ENCODE measurements at regions not wholly inside any gene's neighbourhood (a gene's known extent, or its start where the extent isn't known, plus 50 kb on each side); places are given as distances from the start of the nearest gene placed in this dataset.

DNA sequence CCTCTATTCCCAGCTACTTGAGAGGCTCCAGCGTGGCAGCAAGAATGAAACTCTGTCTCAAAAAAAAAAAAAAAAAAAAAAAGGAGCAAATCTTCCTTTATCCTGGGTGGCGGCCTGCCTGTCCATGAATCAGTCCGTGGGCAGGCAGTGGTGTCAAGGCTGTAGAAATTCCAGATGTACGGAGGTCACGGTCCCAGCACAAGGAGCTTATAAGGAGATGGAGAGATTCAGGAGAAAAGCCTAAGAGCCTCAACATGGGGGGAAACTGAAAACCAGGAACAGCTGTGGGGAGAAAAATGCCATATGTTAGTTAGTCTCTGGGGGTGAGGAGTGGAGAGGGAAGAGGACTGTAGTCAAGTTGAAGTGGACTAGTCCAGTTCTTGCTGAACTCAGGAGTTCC lies 130.5 kb upstream of the CRY1 start:
- DNase-seq (ENCODE audit: extremely low read depth, low read depth): no peak

DNA sequence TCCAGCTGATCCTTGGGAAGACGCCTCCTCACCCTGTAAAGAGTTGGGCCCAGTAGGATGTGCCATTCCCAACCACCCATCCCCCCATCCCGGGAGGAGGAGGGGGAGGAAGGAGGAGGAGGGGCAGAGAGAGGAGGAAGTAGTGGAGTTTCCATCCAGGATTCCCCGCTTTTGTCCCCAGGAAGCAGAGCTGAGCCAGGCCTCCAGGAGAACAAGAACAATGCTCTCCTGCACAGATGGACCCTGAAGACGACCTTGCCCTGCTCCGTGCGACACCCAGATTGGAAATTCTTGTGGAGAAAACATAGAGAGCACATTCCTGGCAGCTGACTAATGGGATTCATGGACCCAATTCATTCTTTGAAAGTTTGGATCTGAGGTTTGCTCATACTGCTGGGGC lies 132.3 kb upstream of the CRY1 start:
- no peak for DNase-seq (ENCODE audit: extremely low read depth, low read depth)

DNA sequence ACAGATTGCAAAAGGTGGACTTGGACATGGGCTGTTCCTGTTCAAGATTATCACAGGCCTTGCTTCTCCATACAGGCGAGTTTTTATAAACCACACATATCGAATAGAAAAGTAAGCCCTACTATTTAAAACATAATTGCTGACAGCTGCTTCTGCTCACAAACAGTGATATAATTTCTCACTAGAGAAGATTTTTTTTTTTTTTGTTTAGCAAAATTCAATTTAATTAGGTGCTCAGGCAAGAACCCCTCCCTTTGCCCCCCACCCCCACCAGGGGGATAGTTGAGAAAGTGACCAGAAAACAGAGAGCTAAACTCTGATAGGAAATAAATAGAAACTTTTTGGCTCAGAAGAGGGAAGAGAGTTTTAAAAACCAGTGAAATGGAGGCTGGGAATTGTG lies 132.8 kb upstream of the CRY1 start:
- DNase-seq (ENCODE audit: extremely low read depth, low read depth): no peak

DNA sequence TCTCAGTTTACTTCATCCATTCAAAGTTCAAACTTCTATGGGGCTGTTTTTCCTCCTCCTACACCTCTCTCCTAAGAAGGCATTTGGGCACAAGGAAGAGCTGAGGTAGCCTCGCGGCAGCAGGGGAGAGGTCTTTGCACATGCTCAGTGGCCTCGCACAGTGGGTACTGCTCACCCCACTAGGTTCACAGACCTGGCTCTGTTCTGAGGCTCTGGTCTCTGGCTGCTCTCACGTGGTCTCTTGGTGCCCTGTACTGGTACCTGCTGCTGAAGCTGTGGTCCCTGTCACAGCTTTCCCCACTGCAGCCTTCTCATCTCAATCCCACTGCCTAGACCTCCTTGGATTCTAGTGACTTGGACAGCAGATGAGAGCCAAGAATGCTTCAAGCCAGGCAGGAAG lies 134.7 kb upstream of the CRY1 start:
- no peak for DNase-seq (ENCODE audit: extremely low read depth, low read depth)

DNA sequence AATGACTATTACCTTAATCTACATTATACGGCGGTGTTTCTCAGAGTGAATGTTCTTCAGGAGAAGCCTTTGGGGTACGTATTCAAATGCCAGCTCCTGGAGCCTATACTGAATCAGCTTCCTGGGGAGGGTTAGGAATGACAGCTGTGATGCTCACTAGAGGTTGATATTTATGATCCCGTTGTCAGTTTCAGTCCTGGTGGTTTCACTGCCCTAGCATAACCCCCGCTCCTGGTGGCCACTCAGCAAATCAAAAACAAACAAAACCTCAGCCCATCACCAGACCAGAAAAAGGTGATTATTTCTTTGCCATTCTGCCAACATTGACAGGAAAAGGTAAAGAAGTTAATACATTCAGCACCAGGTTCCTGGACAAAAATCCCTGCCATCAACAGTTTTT lies 136.5 kb upstream of the CRY1 start:
- DNase-seq (ENCODE audit: extremely low read depth, low read depth): no peak

DNA sequence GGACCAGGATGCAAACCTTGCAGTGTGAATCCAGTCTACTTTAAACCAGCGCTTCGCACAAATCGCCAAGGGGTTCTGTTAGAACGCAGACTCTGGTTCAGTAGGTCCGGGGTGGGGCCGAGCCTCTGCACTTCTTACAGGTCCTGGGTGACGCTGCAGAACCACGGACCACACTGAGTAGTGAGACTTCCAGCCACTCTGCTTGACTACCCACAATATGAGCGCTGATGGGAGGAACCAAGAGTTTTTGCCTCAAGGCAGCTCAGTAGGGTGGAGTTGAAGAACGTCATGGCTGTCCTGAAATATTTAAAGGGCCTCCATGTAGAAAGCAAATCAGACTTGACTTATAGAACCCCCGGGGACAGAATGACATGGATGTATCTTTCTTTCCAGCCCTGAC lies 138.0 kb upstream of the CRY1 start:
- no peak for DNase-seq (ENCODE audit: extremely low read depth, low read depth)

DNA sequence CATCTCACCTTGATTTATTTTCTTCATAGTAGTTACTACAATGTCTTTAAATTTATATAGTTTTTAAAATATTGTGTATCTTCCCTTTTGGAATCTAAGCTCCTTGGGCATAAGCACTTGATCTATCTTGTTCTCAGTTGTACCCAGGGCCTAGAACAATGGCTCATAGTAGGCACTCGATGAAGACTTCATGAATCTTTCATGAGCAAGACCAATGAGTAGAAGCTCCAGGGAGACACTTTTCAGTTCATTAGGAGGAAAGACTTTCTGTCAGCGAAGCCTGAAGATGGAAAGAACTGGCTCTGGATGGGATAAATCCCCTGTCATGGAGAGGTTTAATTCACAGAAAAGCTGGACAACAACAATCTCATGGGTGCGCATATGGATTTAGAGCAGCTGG lies 140.2 kb upstream of the CRY1 start:
- no peak for DNase-seq (ENCODE audit: extremely low read depth, low read depth)

DNA sequence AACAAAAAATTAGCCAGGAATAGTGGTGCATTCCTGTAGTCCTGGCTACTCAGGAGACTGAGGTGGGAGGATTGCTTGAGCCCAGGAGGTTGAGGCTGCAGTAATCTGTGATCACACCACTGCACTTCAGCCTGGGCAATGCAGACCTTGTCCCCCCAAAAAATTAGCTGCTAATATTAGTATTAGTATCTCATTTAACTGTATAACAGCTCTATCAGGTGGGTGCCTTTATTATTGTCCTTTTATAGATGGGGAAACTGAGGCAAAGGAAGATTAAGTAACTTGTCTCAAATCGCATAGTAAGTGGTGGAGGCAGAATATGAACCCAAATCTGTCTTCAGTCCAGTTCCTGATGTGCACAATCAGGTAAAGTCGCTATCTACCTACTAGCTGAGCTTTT lies 142.3 kb upstream of the CRY1 start:
- DNase-seq (ENCODE audit: extremely low read depth, low read depth): no peak

DNA sequence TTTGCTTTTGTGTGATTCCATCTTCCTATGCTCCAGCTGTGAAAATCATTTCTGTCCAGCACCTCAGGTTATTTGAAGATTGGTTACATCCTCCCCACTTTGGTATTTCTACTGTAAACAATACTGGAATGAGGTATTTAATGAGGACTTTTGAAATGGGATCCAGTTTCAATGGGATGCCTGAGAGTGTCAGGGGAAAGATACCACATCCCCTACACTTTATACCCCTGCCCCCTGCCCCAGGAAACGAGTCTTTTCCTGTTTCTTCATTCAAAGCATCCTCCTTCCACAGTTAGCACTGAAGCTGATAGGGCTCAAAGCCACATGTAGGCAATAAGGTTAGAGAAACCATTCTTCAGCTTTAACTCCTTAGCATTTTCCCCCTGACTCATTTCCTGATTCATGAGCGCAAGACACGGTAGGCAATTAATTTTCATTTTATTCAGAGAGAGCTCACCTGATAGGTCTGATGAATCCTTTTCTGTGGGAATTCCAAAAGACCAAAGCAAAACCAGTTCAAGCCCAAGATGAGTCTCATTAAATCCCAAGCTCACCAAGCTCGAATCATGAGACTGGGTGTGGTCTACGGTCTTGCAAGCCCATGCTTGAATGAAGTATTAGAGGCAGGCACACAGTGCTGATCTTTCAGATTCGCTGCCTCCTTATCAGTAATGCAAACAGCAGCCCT lies 143.6 kb upstream of the CRY1 start:
- no peak for DNase-seq (ENCODE audit: extremely low read depth, low read depth)

DNA sequence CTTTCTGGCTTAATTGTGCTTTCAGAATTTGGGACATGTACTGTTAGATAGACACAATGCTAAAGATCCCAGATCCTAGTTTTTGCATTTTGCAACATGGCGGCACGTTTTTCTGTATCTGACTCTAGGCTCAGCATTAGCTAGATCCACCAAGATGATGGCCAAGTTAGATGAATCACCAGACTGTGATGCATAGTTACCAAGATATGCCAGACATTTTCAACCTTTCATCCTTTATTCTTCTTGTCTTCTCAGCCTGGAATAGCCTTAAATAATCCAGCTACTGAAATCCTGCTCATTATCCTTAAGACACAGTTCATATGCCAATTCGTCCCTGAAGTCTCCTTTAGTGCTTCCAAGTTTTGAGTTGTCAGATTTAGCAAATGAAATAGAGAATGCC lies 144.9 kb upstream of the CRY1 start:
- no peak for DNase-seq (ENCODE audit: extremely low read depth, low read depth)

DNA sequence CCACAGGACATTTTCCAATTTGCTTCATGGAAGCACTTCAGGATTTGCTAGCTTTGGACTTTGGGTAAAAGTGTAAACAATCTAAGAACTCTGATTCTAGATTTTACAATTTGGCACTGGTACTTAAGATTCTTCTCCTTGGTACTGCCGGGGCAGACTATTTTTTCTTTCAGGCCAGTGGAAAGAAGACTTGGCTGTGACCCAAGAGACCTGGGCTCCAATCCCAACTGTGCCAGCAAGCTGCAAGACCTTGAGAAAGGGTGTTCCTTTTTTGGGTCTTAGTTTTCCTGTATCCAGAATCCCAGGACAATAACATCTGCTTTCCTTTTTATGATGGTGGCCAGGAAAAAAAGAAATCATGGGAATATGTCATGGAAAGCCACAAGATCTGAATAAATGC lies 148.1 kb upstream of the CRY1 start:
- no peak for DNase-seq (ENCODE audit: extremely low read depth, low read depth)

DNA sequence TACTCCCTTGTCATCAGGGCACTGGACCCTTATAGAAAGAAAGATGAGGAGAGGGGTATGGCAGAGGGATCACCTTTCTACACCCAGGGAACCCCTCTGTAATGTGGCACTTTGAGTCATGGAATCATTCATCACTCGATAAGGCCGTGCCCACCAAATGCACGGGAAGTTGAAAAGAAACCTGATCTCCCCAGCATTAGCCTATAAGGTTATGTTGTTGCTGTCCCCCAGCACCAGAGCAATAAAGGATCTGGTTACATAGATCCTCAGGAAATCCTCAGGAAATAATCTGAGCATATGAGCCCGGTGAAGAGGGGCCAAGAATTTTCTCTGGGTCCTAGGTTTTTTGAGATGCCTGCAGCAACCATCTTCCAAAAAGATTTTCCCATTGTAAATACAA lies 148.8 kb upstream of the CRY1 start:
- DNase-seq (ENCODE audit: extremely low read depth, low read depth): no peak

DNA sequence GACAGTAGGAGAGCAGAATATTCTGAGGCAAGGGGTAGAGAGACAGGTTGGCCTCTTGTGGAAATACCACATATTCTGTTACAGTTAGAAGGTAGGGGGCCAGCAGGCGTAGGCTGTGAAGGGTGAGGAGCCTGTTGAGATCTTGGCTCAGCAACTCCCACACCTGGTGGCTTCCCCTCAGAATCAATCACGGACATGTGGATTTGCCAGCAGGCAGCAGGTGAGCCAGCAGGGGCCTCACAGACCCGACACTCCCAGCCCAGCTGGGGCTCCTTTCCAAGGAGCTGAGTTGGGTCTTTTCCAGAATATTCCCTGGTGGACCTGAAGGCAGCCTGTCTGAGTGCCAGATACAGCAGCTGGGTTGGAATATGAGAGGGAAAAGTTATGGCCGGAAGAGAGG lies 150.0 kb upstream of the CRY1 start:
- DNase-seq (ENCODE audit: extremely low read depth, low read depth): no peak

DNA sequence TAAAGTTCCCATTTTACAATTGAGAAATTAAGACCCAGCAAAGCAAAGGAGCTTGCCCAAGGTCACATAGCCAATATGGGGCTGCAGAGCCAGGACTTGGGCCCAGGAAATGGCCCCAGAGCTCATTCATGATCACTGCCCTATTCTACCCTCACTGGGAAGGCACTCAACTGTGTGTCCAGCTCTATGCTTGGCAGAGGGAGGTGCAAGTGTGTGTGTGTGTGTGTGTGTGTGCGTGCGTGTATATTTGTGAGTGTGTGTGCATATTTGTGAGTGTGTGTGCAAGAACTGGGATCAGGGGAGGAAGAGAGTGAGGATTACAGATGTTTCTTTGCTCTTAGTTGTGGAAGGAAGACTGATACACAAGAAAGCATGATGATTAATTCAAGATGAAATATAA lies 151.2 kb upstream of the CRY1 start:
- no peak for DNase-seq (ENCODE audit: extremely low read depth, low read depth)

DNA sequence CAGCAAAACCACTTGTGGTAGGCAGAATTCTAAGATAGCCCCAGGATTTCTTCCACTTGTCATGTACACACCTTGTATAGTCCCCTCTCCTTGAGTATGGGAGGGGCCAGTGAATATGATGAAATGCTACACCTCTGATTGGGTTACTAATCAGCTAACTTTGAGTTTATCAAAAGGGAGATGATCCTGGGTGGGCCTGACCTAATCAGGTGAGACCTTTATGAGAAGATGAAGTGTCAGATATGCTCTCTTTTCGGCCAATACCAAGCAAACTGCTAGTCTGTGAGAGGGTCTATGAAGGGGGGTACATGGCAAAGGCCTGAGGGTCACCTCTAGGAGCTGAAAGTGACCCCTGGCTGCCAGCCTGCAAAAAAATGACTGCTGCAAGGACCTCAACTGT lies 154.3 kb upstream of the CRY1 start:
- no peak for DNase-seq (ENCODE audit: extremely low read depth, low read depth)

DNA sequence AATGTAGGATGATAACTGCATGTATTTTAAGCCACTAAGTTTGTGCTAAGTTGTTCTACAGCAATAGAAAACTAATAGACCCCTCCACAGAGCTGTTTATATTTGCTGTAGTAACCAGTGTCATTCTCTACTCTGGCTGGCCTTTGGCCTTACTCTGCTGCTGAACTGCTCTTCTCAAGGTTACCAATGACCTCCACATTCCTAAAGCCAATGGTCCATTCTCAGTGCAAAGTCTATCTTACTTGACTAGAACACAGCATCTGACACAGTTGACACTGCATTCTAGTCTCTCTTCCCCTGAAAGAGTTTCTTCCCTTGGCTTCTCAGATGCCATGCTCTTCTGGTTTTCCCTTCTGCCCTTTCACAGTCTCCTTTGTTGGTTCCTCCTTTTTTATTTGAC lies 154.8 kb upstream of the CRY1 start:
- DNase-seq (ENCODE audit: extremely low read depth, low read depth): no peak

DNA sequence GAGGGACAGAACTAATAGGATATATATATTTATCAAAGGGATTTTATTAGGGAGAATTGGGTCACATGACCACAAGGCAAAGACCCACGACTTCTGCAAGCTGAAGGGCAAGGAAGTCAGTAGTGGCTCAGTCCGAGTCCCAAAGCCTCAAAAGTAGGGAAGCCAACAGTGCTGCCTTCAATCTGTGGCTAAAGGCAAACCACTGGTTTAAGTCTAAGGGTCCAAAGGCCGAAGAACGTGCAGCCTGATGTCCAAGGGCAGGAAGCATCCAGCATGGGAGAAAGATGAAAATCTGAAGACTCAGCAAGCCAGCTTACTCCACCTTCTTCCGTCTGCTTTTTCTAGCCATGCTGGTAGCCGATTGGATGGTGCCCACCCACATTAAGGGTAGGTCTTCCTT lies 157.9 kb upstream of the CRY1 start:
- DNase-seq (ENCODE audit: extremely low read depth, low read depth): no peak

DNA sequence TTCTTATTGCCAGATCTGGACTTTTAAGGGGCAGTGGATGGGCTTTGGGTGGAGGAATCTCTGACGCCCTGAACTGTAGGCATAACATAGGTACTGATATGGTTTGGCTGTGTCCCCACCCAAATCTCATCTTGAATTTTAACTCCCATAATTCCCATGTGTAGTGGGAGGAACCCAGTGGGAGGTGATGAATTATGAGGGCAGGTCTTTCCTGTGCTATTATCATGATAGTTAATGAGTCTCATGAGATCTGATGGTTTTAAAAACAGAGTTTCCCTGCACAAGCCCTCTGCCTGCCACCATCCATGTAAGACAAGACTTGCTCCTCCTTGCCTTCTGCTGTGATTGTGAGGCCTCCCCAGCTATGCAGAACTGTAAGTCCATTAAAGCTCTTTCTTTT lies 160.0 kb upstream of the CRY1 start:
- DNase-seq (ENCODE audit: extremely low read depth, low read depth): no peak

DNA sequence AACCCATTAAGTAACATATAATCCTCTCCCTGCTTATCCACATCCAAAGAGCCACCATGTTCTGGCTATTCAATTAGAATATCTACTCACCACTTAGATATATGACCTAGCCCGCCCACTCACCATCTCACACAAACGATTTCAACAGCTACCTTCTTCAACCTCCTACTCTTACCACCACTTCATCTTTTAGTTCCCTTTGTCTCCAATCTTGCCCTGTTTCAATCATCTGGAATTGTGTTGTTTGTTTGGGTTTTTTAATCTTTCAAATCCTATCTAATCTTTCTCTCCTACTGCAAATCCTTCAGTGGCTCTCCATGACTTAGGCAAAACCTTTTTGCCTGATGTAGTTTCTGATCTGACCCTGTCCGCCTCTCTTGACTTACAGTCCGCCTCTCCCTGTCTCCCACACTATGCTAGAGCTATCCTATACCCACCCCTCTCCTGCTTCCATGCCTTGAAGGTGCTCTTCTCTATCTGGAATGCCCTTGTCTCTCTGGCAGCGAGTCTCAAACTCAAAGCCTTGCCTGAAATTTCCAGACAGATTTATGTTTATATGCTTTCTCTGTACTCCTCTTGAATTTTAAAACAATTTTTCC lies 161.0 kb upstream of the CRY1 start:
- no peak for DNase-seq (ENCODE audit: extremely low read depth, low read depth)

DNA sequence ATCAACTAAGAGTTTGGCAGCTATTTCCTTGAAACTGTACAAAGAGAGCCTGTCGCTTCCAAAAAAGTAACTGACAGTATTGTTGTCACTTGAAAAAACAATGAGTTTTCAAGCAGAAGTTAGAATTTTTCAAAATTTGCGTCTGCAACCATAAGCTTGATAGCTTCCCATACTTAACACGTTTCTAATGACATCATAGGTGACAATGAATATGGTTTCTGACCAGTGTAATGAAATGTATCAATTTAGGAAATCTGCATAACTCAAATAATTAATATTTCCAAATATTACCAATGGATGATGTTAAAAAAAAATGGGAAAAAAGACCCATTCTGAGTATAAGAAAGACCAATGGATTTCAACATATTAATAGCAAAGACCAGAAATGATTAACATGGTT lies 165.4 kb upstream of the CRY1 start:
- DNase-seq (ENCODE audit: extremely low read depth, low read depth): no peak

DNA sequence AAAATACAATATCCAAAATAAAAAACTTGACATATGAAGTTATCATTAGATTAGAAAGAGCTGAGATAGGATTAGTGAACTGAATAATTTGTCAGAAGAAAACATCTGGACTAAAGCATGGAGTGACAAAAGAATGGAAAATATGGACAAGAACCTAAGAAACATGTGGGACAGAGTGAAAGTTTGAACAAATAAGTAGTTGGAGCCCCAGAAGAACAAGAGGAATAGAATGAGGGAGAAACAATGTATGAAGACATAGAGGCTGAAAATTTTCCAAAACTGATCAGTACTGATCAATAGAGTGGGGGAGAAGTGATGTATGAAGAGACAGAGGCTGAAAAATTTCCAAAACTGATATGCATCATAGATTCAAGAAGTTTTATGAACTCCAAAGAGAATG lies 170.6 kb upstream of the CRY1 start:
- no peak for DNase-seq (ENCODE audit: extremely low read depth, low read depth)

DNA sequence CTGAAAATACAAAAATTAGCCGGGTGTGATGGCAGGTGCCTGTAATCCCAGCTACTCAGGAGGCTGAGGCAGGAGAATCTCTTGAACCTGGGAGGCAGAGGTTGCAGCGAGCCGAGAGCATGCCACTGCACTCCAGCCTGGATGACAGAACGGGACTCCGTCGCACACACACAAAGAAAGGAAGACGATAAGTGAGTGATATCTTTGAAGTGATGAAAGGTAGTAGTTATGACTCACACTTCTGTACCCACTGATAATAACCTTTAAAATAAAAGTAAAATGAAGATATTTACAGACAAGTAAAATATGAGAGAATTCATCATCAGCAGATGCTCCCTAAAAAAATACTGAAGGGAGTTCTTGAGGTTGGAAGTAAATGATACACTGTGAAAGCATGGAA lies 171.3 kb upstream of the CRY1 start:
- no peak for DNase-seq (ENCODE audit: extremely low read depth, low read depth)

DNA sequence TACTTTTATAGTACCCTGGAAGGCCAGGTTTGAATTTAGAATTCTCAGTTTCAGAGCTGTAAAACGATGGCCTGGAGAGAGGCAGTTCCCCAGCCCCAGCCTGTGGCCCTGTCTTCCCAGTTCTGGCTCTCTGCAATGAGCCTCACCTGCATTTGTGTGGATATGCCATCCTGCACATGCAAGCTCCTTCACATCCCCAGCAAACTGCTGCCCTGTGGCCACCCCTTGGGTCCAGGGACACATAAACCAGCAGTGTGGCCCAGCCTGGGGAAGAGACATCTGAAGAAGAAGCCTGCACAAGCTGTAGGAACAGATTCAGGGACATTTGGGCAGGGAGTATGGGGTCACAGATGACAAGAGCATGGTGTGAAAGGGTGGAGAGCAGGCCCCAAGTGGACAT lies 174.3 kb upstream of the CRY1 start:
- no peak for DNase-seq (ENCODE audit: extremely low read depth, low read depth)
